A673 (cell line): ENCODE measurements at regions not wholly inside any gene's neighbourhood (a gene's known extent, or its start where the extent isn't known, plus 50 kb on each side); places are given as distances from the start of the nearest gene placed in this dataset.

ENCODE experiments used
- EZH2 ChIP-seq: fragments of 200-600 bp; sonication (generic); IDR thresholded peaks from 2 replicates; pipeline ENCODE4 v1.6.1; 2017; ENCODE audit warnings: borderline replicate concordance, low read depth, mild to moderate bottlenecking, mixed read lengths, antibody characterized with exemption, low read length; ENCODE audit not compliant: poor library complexity, severe bottlenecking
- TF ChIP-seq, protein P1 (sequence below): fragments of 300-800, 200-600 bp; sonication (generic); conservative IDR thresholded peaks from 2 replicates; pipeline ENCODE4 v1.5.1; 2017; ENCODE audit warnings: low read depth, mild to moderate bottlenecking, antibody characterized with exemption, low read length, moderate library complexity, mixed read lengths

DNA sequence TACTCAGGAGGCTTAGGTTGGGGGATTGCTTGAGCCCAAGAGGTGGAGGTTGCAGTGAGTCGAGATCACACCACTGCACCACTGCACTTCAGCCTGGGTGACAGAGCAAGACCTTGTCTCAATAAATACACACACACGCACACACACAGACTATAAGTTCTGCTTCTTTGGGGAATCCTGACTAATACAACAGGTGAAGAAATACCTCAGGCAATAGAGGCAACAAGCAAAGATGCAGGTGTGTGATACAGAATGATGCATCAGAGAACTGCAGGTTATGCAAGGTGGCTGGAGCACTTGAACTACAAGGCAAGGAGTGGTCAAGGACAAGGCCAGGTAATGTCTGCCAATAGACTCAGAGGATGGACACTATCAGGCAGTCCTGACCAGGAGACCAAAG is 117.6 kb upstream of the ZNF678 start:
- TF ChIP-seq, protein P1, sequence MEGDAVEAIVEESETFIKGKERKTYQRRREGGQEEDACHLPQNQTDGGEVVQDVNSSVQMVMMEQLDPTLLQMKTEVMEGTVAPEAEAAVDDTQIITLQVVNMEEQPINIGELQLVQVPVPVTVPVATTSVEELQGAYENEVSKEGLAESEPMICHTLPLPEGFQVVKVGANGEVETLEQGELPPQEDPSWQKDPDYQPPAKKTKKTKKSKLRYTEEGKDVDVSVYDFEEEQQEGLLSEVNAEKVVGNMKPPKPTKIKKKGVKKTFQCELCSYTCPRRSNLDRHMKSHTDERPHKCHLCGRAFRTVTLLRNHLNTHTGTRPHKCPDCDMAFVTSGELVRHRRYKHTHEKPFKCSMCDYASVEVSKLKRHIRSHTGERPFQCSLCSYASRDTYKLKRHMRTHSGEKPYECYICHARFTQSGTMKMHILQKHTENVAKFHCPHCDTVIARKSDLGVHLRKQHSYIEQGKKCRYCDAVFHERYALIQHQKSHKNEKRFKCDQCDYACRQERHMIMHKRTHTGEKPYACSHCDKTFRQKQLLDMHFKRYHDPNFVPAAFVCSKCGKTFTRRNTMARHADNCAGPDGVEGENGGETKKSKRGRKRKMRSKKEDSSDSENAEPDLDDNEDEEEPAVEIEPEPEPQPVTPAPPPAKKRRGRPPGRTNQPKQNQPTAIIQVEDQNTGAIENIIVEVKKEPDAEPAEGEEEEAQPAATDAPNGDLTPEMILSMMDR: no peak
- TF ChIP-seq EZH2: no peak
